Activated CD8-positive, alpha-beta memory T cell treated with anti-CD3 and anti-CD28 coated beads for 1 hour (primary cell): ENCODE measurements at regions not wholly inside any gene's neighbourhood (a gene's known extent, or its start where the extent isn't known, plus 50 kb on each side); places are given as distances from the start of the nearest gene placed in this dataset.
"Not testable (repeated sequence)": the region's sequence is repeated elsewhere in the genome, so short reads cannot be mapped to it uniquely, and the experiment has no call there.

Experiments
- DNase-seq, 2 donors: peaks; one replicate each; pipeline ENCODE4 v3.0.0-alpha.2; 2020; ENCODE audit warnings: low read depth in 1 of 2; ENCODE audit errors: extremely low read depth in 1 of 2

GRCh38 chr2:61632276-61633169 lies 94.4 kb upstream of the XPO1 start:
- DNase-seq = no peak

- no peak for DNase-seq
Observed at GRCh38 chr2:61631321-61631720, 93.2 kb upstream of the XPO1 start.

GRCh38 chr2:61626827-61627226 lies 88.7 kb upstream of the XPO1 start:
- no peak for DNase-seq

GRCh38 chr2:61623747-61624146 lies 85.6 kb upstream of the XPO1 start:
- no peak for DNase-seq

GRCh38 chr2:61620244-61621159 lies 82.3 kb upstream of the XPO1 start:
- no peak for DNase-seq

- DNase-seq = no peak
Observed at GRCh38 chr2:61619561-61619960, 81.4 kb upstream of the XPO1 start.

GRCh38 chr2:61617610-61618009 lies 79.5 kb upstream of the XPO1 start:
- DNase-seq = no peak

- DNase-seq = no peak
Observed at GRCh38 chr2:61605245-61605644, 67.1 kb upstream of the XPO1 start.

GRCh38 chr2:61604433-61604832 lies 66.3 kb upstream of the XPO1 start:
- DNase-seq = no peak

- not testable (repeated sequence) for DNase-seq
Observed at GRCh38 chr2:61598515-61599156, 60.5 kb upstream of the XPO1 start.

- DNase-seq = no peak
Observed at GRCh38 chr2:61597300-61598289, 59.4 kb upstream of the XPO1 start.

- not testable (repeated sequence) for DNase-seq
Observed at GRCh38 chr2:61594201-61594600, 56.0 kb upstream of the XPO1 start.

- DNase-seq = not testable (repeated sequence)
Observed at GRCh38 chr2:61593648-61594047, 55.5 kb upstream of the XPO1 start.

- DNase-seq = no peak
Observed at GRCh38 chr2:61590214-61590613, 52.1 kb upstream of the XPO1 start.

- DNase-seq = no peak
Observed at GRCh38 chr2:61588566-61588965, 50.4 kb upstream of the XPO1 start.
